Endothelial cell of umbilical vein (primary cell): ENCODE measurements at regions not wholly inside any gene's neighbourhood (a gene's known extent, or its start where the extent isn't known, plus 50 kb on each side); places are given as distances from the start of the nearest gene placed in this dataset.

Source experiments
- BruUV-seq: library from RNA; stranded (reverse); fragments of 400-500 nt; replicated peaks from 2 replicates; lab custom pipeline; 2021; lab: Mats Ljungman, UMichigan
- CTCF ChIA-PET: fragments of 300-600, 350-600 bp; sonication (Branson Sonifier 250); formaldehyde crosslinking; loops from one replicate; lab custom pipeline; 2021; ENCODE audit warnings: antibody characterized with exemption, inconsistent platforms; lab: Charles Lee
- POLR2A ChIA-PET: fragments of 300-600, 350-600 bp; sonication (Branson Sonifier 250); formaldehyde crosslinking; loops from one replicate; lab custom pipeline; 2021; ENCODE audit warnings: antibody characterized with exemption, inconsistent platforms; lab: Charles Lee
- DNase-seq: peaks from one replicate; pipeline ENCODE4 v3.0.0-alpha.2; 2011; ENCODE audit warnings: low read depth, low spot score
- FAIRE-seq: peaks from 2 replicates; lab custom pipeline; 2011; peaks lifted over from hg19 to GRCh38; lab: Jason Lieb, UNC
- H2AFZ ChIP-seq: 2 replicates; pipeline ENCODE4 v1.6.0; 2012; ENCODE audit warnings: low read depth, low read length, control low read depth, inconsistent platforms
- H3K27ac ChIP-seq: 2 replicates; pipeline ENCODE4 v1.5.1; 2011; ENCODE audit warnings: low read depth, mild to moderate bottlenecking, control low read depth, low read length, moderate library complexity; ENCODE audit not compliant: insufficient read depth
- H3K27me3 ChIP-seq, 2 experiments: 2 replicates each; pipeline versions ENCODE4 v1.6.0 to v1.6.1; 2011; ENCODE audit warnings: low read length in 2 of 2, mixed read lengths in 1 of 2; ENCODE audit not compliant: control insufficient read depth in 2 of 2, insufficient read depth in 2 of 2
- H3K36me3 ChIP-seq, 2 experiments: 2 replicates in 1 of 2; 3 replicates in 1 of 2; pipeline ENCODE4 v1.5.1; 2011; ENCODE audit warnings: low read length in 2 of 2, mild to moderate bottlenecking in 1 of 2, moderate library complexity in 1 of 2; ENCODE audit not compliant: control insufficient read depth in 2 of 2, insufficient read depth in 2 of 2; ENCODE audit errors: extremely low read depth in 1 of 2
- H3K4me1 ChIP-seq: 3 replicates; pipeline ENCODE4 v1.5.1; 2011; ENCODE audit warnings: mild to moderate bottlenecking, low read length; ENCODE audit not compliant: control insufficient read depth, insufficient read depth; ENCODE audit errors: extremely low read depth
- H3K4me2 ChIP-seq: 2 replicates; pipeline ENCODE4 v1.6.1; 2011; ENCODE audit warnings: low read length, control low read depth, mixed read lengths; ENCODE audit not compliant: insufficient read depth
- H3K4me3 ChIP-seq, 3 experiments: fragments of 200-600 bp in 1 of 3; sonication (generic), shearing (Covaris generic) in 1 of 3; replicated peaks in 1 of 3; 2 replicates each; pipeline ENCODE4 v1.5.1; 2011 to 2016; ENCODE audit warnings: control low read depth in 3 of 3, low read length in 3 of 3, mild to moderate bottlenecking in 2 of 3, inconsistent platforms in 1 of 3, low read depth in 1 of 3, moderate library complexity in 1 of 3; ENCODE audit not compliant: insufficient read depth in 1 of 3
- H3K79me2 ChIP-seq: 2 replicates; pipeline ENCODE4 v1.6.0; 2012; ENCODE audit warnings: low read length, inconsistent platforms; ENCODE audit not compliant: control insufficient read depth, insufficient read depth
- H3K9ac ChIP-seq: replicated peaks from 2 replicates; pipeline ENCODE3; 2011; ENCODE audit warnings: low read length, control low read depth; ENCODE audit not compliant: insufficient read depth; ENCODE audit errors: extremely low read depth
- H3K9me1 ChIP-seq: replicated peaks from 3 replicates; pipeline ENCODE4 v1.6.0; 2011; ENCODE audit warnings: mild to moderate bottlenecking, low read length; ENCODE audit not compliant: control insufficient read depth, insufficient read depth; ENCODE audit errors: extremely low read depth
- H3K9me3 ChIP-seq: replicated peaks from 2 replicates; pipeline ENCODE4 v1.5.1; 2012; ENCODE audit warnings: low read length, inconsistent platforms; ENCODE audit not compliant: control insufficient read depth, insufficient read depth
- H4K20me1 ChIP-seq: replicated peaks from 2 replicates; pipeline ENCODE3; 2011; ENCODE audit warnings: mild to moderate bottlenecking, low read length; ENCODE audit not compliant: control insufficient read depth, insufficient read depth; ENCODE audit errors: extremely low read depth
- EZH2 ChIP-seq: IDR thresholded peaks from 2 replicates; pipeline ENCODE4 v1.6.1; 2012; ENCODE audit warnings: borderline replicate concordance, low read depth, mild to moderate bottlenecking, moderate library complexity, low read length, inconsistent platforms; ENCODE audit not compliant: severe bottlenecking
- FOS ChIP-seq: IDR thresholded peaks from 2 replicates; pipeline ENCODE4 v1.6.1; 2011; ENCODE audit warnings: mild to moderate bottlenecking, low read length, moderate library complexity, borderline replicate concordance; ENCODE audit not compliant: insufficient read depth
- GATA2 ChIP-seq: IDR thresholded peaks from 2 replicates; pipeline ENCODE4 v1.7.0; 2011; ENCODE audit warnings: low read depth, mild to moderate bottlenecking, moderate library complexity, mixed read lengths, low read length; ENCODE audit not compliant: insufficient read length, insufficient read depth
- JUN ChIP-seq: IDR thresholded peaks from 2 replicates; pipeline ENCODE4 v1.6.1; 2011; ENCODE audit warnings: borderline replicate concordance, low read depth; ENCODE audit not compliant: insufficient read length, insufficient read depth
- MYC ChIP-seq: IDR thresholded peaks from one replicate; pipeline ENCODE4 v1.6.1; 2011; ENCODE audit warnings: mild to moderate bottlenecking, low read depth, low read length
- POLR2A ChIP-seq: IDR thresholded peaks from 2 replicates; pipeline ENCODE4 v1.6.1; 2012; ENCODE audit warnings: low read depth, mild to moderate bottlenecking, control low read depth, low read length
- POLR2AphosphoS5 ChIP-seq: IDR thresholded peaks from 2 replicates; pipeline ENCODE4 v1.6.1; 2012; ENCODE audit warnings: low read depth, mild to moderate bottlenecking, control low read depth, low read length, moderate library complexity; ENCODE audit not compliant: insufficient read depth
- dilution Hi-C: fragments of 300-500 bp; cut with MboI; formaldehyde crosslinking; loops from one replicate; pipeline ENCODE4 v1.15.0; 2019; ENCODE audit warnings: low sequenced_read_pairs; ENCODE audit not compliant: extremely low pct_ligation_motif_present
- intact Hi-C: fragments of 100-400 bp; cut with micrococcal nuclease; formaldehyde crosslinking; loops from one replicate; pipeline ENCODE4 v1.10.0; 2022
- TF ChIP-seq, protein P1 (sequence below): IDR thresholded peaks from 2 replicates; pipeline ENCODE4 v1.6.1; 2011; ENCODE audit not compliant: insufficient read depth, insufficient read length
- TF ChIP-seq, protein P2 (sequence below), 2 donors: IDR thresholded peaks; 1 replicate in 1 of 2; 2 replicates in 1 of 2; pipeline ENCODE4 v1.5.1; 2011; ENCODE audit warnings: low read length in 2 of 2, mild to moderate bottlenecking in 2 of 2, moderate library complexity in 2 of 2, control low read depth in 1 of 2, inconsistent platforms in 1 of 2, low read depth in 1 of 2; ENCODE audit not compliant: insufficient read depth in 1 of 2; ENCODE audit errors: extremely low read depth in 1 of 2

DNA sequence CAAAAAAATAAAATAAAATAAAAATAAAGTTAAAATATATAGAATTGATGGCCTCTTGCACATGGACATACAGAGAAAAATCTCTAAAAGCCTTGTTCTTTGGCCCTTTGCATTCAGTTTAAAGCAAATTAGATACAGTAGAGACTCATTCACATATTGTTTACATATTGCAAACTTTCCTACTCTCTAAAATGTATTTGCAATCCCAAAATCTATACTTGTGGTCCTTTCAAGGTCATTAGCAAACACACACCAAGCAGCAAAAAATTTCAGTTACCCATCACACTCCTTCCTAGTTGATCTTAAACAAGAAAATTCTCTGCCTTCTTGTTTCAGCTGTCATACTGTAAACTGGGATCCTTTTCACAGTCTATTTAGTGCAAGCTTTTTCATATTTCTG is 61.0 kb upstream of the SLC44A3 start:
- no peak for FAIRE-seq
- H3K27me3 ChIP-seq: no peaks in the 10 kb centered on the region
- H3K4me2 ChIP-seq: no peak overlapping the region
- H3K79me2 ChIP-seq: no peaks in the 10 kb centered on the region
- no TSS peak for BruUV-seq
- intact Hi-C loops: no loop called here
- CTCF ChIA-PET: no interaction called here
- H3K27ac ChIP-seq: no peak overlapping the region
- H3K9ac ChIP-seq: no peak overlapping the region
- no peak overlapping the region for H2AFZ ChIP-seq
- POLR2A ChIA-PET: no interaction called here
- DNase-seq: no peak
- H3K4me1 ChIP-seq: peaks cover 4% of the 10 kb centered on the region
- TF ChIP-seq, protein P1, sequence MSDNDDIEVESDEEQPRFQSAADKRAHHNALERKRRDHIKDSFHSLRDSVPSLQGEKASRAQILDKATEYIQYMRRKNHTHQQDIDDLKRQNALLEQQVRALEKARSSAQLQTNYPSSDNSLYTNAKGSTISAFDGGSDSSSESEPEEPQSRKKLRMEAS: no peak
- TF ChIP-seq, protein P2, sequence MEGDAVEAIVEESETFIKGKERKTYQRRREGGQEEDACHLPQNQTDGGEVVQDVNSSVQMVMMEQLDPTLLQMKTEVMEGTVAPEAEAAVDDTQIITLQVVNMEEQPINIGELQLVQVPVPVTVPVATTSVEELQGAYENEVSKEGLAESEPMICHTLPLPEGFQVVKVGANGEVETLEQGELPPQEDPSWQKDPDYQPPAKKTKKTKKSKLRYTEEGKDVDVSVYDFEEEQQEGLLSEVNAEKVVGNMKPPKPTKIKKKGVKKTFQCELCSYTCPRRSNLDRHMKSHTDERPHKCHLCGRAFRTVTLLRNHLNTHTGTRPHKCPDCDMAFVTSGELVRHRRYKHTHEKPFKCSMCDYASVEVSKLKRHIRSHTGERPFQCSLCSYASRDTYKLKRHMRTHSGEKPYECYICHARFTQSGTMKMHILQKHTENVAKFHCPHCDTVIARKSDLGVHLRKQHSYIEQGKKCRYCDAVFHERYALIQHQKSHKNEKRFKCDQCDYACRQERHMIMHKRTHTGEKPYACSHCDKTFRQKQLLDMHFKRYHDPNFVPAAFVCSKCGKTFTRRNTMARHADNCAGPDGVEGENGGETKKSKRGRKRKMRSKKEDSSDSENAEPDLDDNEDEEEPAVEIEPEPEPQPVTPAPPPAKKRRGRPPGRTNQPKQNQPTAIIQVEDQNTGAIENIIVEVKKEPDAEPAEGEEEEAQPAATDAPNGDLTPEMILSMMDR (IDR thresholded peaks at IDR 0.05; ENCODE audit: extremely low read depth in 1 of 2, insufficient read depth in 1 of 2, low read depth in 1 of 2, low read length in 2 of 2): no peak
- no peak for TF ChIP-seq POLR2A
- no peak for TF ChIP-seq POLR2AphosphoS5
- TF ChIP-seq MYC: no peak
- TF ChIP-seq JUN: no peak
- TF ChIP-seq FOS: no peak
- TF ChIP-seq GATA2: no peak
- TF ChIP-seq EZH2: no peak
- H3K4me3 ChIP-seq: no peak overlapping the region
- H3K9me1 ChIP-seq: no peaks in the 10 kb centered on the region
- H4K20me1 ChIP-seq: no peaks in the 10 kb centered on the region
- H3K9me3 ChIP-seq: no peaks in the 10 kb centered on the region
- no peaks in the 10 kb centered on the region for H3K36me3 ChIP-seq
- dilution Hi-C loops: no loop called here
